Stimulated activated naive CD8-positive, alpha-beta T cell treated with anti-CD3 and anti-CD28 coated beads, Interleukin-15, amount 100 ng/mL, for 72 hours (primary cell): ENCODE measurements at regions not wholly inside any gene's neighbourhood (a gene's known extent, or its start where the extent isn't known, plus 50 kb on each side); places are given as distances from the start of the nearest gene placed in this dataset.

Experiments used
- ATAC-seq: fragments of 150-1000 bp; cut with Tn5 transposase; 2 replicates; pipeline ENCODE4 v1.10.0; 2021; ENCODE audit warnings: mild to moderate bottlenecking, moderate library complexity
- DNase-seq, 2 donors: peaks; one replicate each; pipeline ENCODE4 v3.0.0; 2021 to 2022
- H3K27ac Mint-ChIP-seq, 2 donors: one replicate each; pipeline ENCODE4 v1.8.0; 2022; ENCODE audit warnings: mild to moderate bottlenecking in 2 of 2, mixed read lengths in 2 of 2, moderate library complexity in 2 of 2
- H3K27me3 Mint-ChIP-seq: one replicate; pipeline ENCODE4 v1.8.0; 2022; ENCODE audit warnings: mixed read lengths
- H3K4me1 Mint-ChIP-seq: one replicate; pipeline ENCODE4 v1.8.0; 2022; ENCODE audit warnings: mild to moderate bottlenecking, mixed read lengths
- H3K4me3 Mint-ChIP-seq, 2 donors: one replicate each; pipeline ENCODE4 v1.8.0; 2022; ENCODE audit warnings: mild to moderate bottlenecking in 2 of 2, mixed read lengths in 2 of 2, moderate library complexity in 1 of 2
- H3K9me3 Mint-ChIP-seq, 2 donors: one replicate each; pipeline ENCODE4 v1.8.0; 2022; ENCODE audit warnings: mixed read lengths in 2 of 2

- H3K27me3 Mint-ChIP-seq: peaks cover 7% of the 10 kb centered on the region
- ATAC-seq: no peak
- H3K27ac Mint-ChIP-seq: no peak overlapping the region
- H3K4me1 Mint-ChIP-seq: no peaks in the 10 kb centered on the region
- peaks cover 0 to 4% of the 10 kb centered on the region in 2 donors for H3K9me3 Mint-ChIP-seq
- no peak for DNase-seq
- H3K4me3 Mint-ChIP-seq: no peak overlapping the region
These were observed 343.3 kb downstream of the DIPK2A start for GRCh38 chr3:144314946-144315345.

- no peaks in the 10 kb centered on the region for H3K4me1 Mint-ChIP-seq
- H3K4me3 Mint-ChIP-seq: no peak overlapping the region
- H3K27me3 Mint-ChIP-seq: peaks cover 6% of the 10 kb centered on the region
- DNase-seq: no peak
- no peak overlapping the region for H3K27ac Mint-ChIP-seq
- no peak for ATAC-seq
- peaks cover 0 to 4% of the 10 kb centered on the region in 2 donors for H3K9me3 Mint-ChIP-seq
These were observed 346.3 kb downstream of the DIPK2A start for GRCh38 chr3:144317961-144318360.

- no peaks in the 10 kb centered on the region for H3K4me1 Mint-ChIP-seq
- no peak overlapping the region for H3K27ac Mint-ChIP-seq
- H3K4me3 Mint-ChIP-seq: no peak overlapping the region
- peaks cover 6% of the 10 kb centered on the region for H3K27me3 Mint-ChIP-seq
- H3K9me3 Mint-ChIP-seq: peaks cover 19 to 22% of the 10 kb centered on the region in 2 donors
- ATAC-seq (no peak), DNase-seq (no peak)
These were observed 352.5 kb downstream of the DIPK2A start for GRCh38 chr3:144324076-144324475.

GRCh38 chr3:144332868-144333267, 361.2 kb downstream of the DIPK2A start:
- ATAC-seq: no peak
- Mint-ChIP-seq H3K27ac (peak overlapping the region in 1 of 2 donors; percentile 45), H3K4me1 (no peaks in the 10 kb centered on the region), H3K9me3 (peaks cover 10 to 13% of the 10 kb centered on the region in 2 donors), H3K4me3 (no peak overlapping the region), H3K27me3 (peaks cover 7% of the 10 kb centered on the region)
- DNase-seq: no peak

- Mint-ChIP-seq H3K27me3 (peaks cover 13% of the 10 kb centered on the region), H3K4me1 (peaks cover 10% of the 10 kb centered on the region), H3K9me3 (no peaks in the 10 kb centered on the region), H3K27ac (no peak overlapping the region), H3K4me3 (no peak overlapping the region)
- DNase-seq (no peak), ATAC-seq (no peak)
These were observed 369.8 kb downstream of the DIPK2A start for GRCh38 chr3:144341471-144341870.

- H3K27ac Mint-ChIP-seq: no peak overlapping the region
- H3K27me3 Mint-ChIP-seq: peaks cover 19% of the 10 kb centered on the region
- ATAC-seq (no peak), DNase-seq (no peak)
- H3K9me3 Mint-ChIP-seq: no peaks in the 10 kb centered on the region
- H3K4me1 Mint-ChIP-seq: peaks cover 10% of the 10 kb centered on the region
- H3K4me3 Mint-ChIP-seq: no peak overlapping the region
These were observed 371.7 kb downstream of the DIPK2A start for GRCh38 chr3:144343343-144343742.

- Mint-ChIP-seq H3K9me3 (no peaks in the 10 kb centered on the region), H3K27ac (no peak overlapping the region), H3K4me1 (peaks cover 10% of the 10 kb centered on the region), H3K27me3 (peaks cover 19% of the 10 kb centered on the region), H3K4me3 (no peak overlapping the region)
- DNase-seq (no peak), ATAC-seq (no peak)
These were observed 372.2 kb downstream of the DIPK2A start for GRCh38 chr3:144343777-144344176.

- no peak overlapping the region for H3K4me3 Mint-ChIP-seq
- no peaks in the 10 kb centered on the region for H3K9me3 Mint-ChIP-seq
- no peak overlapping the region for H3K27ac Mint-ChIP-seq
- H3K27me3 Mint-ChIP-seq: peaks cover 19% of the 10 kb centered on the region
- ATAC-seq (no peak), DNase-seq (no peak)
- H3K4me1 Mint-ChIP-seq: peaks cover 10% of the 10 kb centered on the region
These were observed 373.4 kb downstream of the DIPK2A start for GRCh38 chr3:144344925-144345548.

GRCh38 chr3:144350125-144350524, 378.5 kb downstream of the DIPK2A start:
- Mint-ChIP-seq H3K27me3 (peaks cover 8% of the 10 kb centered on the region), H3K4me3 (no peak overlapping the region), H3K4me1 (peaks cover 3% of the 10 kb centered on the region), H3K27ac (no peak overlapping the region), H3K9me3 (no peaks in the 10 kb centered on the region)
- DNase-seq: no peak
- no peak for ATAC-seq

- Mint-ChIP-seq H3K4me1 (no peaks in the 10 kb centered on the region), H3K27me3 (peaks cover 8% of the 10 kb centered on the region), H3K9me3 (no peaks in the 10 kb centered on the region), H3K4me3 (no peak overlapping the region), H3K27ac (no peak overlapping the region)
- ATAC-seq (no peak), DNase-seq (no peak)
These were observed 379.4 kb downstream of the DIPK2A start for GRCh38 chr3:144351011-144351410.

GRCh38 chr3:144351773-144352365, 380.2 kb downstream of the DIPK2A start:
- no peak for ATAC-seq
- Mint-ChIP-seq H3K4me3 (no peak overlapping the region), H3K4me1 (no peaks in the 10 kb centered on the region), H3K27ac (no peak overlapping the region), H3K27me3 (peaks cover 3% of the 10 kb centered on the region), H3K9me3 (no peaks in the 10 kb centered on the region)
- no peak for DNase-seq

- DNase-seq: no peak
- H3K27me3 Mint-ChIP-seq: no peaks in the 10 kb centered on the region
- H3K4me1 Mint-ChIP-seq: no peaks in the 10 kb centered on the region
- no peak overlapping the region for H3K4me3 Mint-ChIP-seq
- peaks cover 0 to 4% of the 10 kb centered on the region in 2 donors for H3K9me3 Mint-ChIP-seq
- no peak for ATAC-seq
- no peak overlapping the region for H3K27ac Mint-ChIP-seq
These were observed 386.6 kb downstream of the DIPK2A start for GRCh38 chr3:144358191-144358590.

GRCh38 chr3:144361002-144361401, 389.4 kb downstream of the DIPK2A start:
- Mint-ChIP-seq H3K27me3 (no peaks in the 10 kb centered on the region), H3K27ac (no peak overlapping the region), H3K4me1 (no peaks in the 10 kb centered on the region), H3K9me3 (peaks cover 5 to 8% of the 10 kb centered on the region in 2 donors), H3K4me3 (no peak overlapping the region)
- no peak for ATAC-seq
- no peak for DNase-seq

GRCh38 chr3:144362126-144362525, 390.5 kb downstream of the DIPK2A start:
- Mint-ChIP-seq H3K27ac (peak overlapping the region in 1 of 2 donors; percentile 20), H3K4me1 (no peaks in the 10 kb centered on the region), H3K27me3 (no peaks in the 10 kb centered on the region), H3K9me3 (peaks cover 10 to 11% of the 10 kb centered on the region in 2 donors), H3K4me3 (no peak overlapping the region)
- ATAC-seq (no peak), DNase-seq (no peak)

- ATAC-seq: no peak
- Mint-ChIP-seq H3K27ac (no peak overlapping the region), H3K27me3 (no peaks in the 10 kb centered on the region), H3K4me3 (no peak overlapping the region), H3K9me3 (peaks cover 18 to 19% of the 10 kb centered on the region in 2 donors), H3K4me1 (no peaks in the 10 kb centered on the region)
- no peak for DNase-seq
These were observed 392.2 kb downstream of the DIPK2A start for GRCh38 chr3:144363856-144364255.

GRCh38 chr3:144364737-144365136, 393.1 kb downstream of the DIPK2A start:
- no peaks in the 10 kb centered on the region for H3K27me3 Mint-ChIP-seq
- H3K4me1 Mint-ChIP-seq: no peaks in the 10 kb centered on the region
- DNase-seq (no peak), ATAC-seq (no peak)
- peaks cover 18 to 19% of the 10 kb centered on the region in 2 donors for H3K9me3 Mint-ChIP-seq
- H3K27ac Mint-ChIP-seq: no peak overlapping the region
- no peak overlapping the region for H3K4me3 Mint-ChIP-seq
